GM19438 (cell line): ENCODE measurements at regions not wholly inside any gene's neighbourhood (a gene's known extent, or its start where the extent isn't known, plus 50 kb on each side); places are given as distances from the start of the nearest gene placed in this dataset.
"Not testable (repeated sequence)": the region's sequence is repeated elsewhere in the genome, so short reads cannot be mapped to it uniquely, and the experiment has no call there.

Experiments
- ATAC-seq: cut with Tn5 transposase; IDR thresholded peaks from one replicate; pipeline ENCODE4 v1.9.1; 2021; ENCODE audit warnings: low read depth; ENCODE audit not compliant: unreplicated experiment

DNA sequence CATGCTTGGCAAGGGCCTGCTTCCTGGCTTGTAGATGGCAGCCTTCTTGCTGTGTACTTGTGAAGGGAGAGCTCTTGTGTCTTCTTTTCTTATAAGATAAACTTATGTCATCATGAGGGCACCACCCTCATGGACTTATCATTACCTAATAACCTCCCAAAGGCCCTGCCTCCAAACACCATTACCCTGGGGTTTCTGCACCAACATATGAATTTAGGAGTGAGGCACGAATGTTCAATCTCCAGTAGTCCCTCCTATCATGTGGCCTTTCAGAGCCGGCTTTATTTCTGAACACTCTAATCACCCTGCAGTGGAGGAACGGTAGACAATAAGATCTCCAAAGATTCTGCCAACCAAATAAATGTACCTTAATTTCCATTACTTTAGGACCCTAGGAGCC, 144.3 kb downstream of the ABCC12 start:
- ATAC-seq = no peak

DNA sequence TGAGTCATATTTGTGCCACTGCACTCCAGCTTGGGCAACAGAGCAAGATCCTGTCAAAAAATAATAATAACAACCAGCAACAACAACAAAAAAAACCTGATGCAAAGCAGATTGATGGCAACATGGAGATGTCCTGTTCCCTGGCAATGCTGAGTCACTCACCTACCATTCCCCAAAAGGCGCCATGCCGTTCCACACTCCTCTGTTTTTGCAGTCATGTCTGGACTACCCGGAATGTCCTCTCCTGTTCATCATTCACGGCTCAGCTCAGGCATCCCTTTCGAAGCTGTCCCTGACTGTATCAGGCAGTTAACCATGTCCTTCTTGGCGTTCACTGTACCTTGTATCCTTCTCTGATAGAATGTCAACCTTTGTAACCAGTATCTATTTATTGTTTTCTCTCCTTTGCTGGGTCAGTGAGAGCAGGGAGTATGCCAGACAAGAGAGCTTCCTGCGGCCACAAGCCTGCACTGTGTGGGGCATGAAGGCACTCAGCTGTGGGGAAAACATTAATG, 147.7 kb downstream of the ABCC12 start:
- no peak for ATAC-seq

DNA sequence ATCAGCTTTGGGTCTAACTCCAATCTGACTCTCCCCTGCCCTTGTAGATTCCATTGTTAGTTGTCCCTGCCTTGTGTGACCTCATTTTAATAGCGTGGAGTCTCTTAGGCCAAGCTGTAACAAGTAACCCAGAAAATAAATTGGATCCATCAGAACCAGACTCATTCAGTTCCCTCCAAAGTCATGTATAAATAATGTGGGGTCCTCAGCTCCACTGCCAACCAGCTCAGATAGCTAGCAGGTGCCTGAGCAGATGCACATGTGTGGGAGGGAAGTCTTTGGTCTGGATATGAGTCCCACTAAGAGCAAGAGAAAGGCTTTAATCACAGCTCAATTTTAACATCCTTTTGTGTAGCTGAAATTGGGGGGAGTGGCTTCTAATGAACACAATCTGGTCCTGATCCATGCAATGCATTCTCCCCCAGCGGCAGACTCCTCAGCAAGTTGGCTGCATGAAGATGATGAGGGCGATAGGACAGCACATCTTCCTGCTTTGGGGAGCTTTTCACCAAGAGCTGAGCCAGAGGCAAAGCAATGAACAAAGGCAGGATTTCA, 151.6 kb downstream of the ABCC12 start:
- ATAC-seq = no peak

DNA sequence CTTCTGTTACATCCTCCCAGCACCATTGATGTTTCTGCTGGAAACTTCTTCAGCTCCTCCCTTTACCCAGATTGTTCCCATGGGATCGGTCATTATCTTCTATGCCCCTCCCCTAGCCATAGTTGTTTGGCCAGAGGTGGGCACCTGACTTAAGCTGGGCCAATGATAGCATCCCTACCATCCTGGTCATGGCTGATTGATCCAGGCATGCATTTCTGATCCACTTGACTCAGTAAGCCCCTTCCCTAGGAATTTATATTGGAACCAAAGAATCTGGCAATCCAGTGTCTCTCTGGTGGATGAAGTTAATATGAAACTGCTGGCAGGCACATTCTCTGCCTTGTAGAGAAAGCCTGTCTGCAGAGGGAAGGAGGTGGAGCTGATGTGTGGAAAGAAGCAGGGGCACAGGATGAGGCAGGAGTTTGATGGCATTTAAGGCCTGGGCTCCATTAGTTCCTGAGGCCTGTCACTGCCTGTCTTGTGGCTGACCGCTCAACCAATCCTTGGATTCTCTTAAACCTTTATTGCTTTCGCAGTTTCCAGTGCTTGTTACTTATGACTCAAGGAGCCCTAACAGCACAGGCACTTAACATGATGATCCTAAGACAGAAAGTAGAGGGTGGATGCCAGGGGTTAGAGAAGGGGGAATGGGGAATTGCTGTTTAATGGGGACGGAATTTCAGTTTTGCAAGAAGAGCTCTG, 152.4 kb downstream of the ABCC12 start:
- ATAC-seq = no peak

DNA sequence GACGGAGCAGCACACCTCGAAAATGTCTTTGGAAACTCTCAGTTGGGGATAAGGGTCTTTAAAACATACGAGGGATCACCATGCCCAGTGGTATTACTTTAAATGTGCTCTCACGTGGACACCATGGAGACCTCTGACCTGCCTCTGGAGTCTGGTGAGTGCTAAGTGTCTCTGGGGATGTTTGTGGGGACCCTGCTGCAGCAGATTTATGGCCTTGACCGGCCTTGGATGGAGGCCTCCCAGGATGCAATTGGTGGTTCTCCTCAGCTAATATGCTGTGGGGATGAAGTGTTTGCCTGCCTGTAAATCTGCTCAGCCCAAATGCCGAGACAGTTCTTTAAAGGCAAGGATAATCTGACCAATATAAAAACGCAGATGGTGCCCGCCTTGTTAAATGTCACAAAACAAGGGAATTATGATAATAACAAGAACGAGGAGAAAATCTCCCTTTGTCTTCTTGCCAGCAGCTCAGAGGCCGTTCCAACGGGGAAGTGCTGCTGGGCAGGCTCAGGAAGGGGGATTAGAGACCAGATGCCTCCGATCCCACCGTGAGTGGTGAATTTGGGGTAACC, 154.4 kb downstream of the ABCC12 start:
- no peak for ATAC-seq

DNA sequence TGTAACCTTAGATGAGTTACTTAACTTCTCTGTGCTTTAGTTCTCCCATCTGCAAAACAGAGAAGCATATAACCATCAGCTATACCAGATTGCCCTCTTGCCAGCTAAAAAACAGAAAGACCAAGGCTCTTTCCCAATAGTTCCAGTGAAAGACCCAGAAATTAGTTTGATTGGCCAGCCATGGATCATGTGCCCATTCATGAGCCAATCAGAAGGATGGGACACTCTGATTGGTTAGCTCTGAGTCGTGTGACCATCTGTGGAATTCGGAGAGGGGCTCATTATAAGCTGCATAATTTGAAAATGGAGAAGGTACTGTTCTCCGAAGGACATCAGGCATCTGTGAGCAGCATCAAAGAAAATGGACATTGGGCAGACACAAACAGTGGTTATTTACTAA, 155.2 kb downstream of the ABCC12 start:
- ATAC-seq = no peak

DNA sequence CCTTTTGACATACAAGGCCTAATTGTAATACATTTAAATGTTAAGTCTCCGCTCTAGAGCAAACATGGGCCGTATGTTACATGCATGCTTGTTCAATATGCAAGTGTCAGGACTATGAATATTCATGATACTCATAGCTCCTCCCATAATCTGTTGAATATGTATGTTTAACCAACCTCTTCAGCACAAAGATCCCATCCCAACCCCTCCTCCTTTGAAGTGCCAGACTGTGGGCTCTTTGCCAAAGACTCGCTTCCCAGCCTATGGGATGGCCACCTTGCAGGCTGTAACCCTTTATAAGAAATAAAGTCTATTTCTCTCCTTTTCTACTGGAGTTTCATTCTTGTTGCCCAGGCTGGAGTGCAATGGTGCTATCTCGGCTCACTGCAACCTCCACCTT, 156.2 kb downstream of the ABCC12 start:
- no peak for ATAC-seq

DNA sequence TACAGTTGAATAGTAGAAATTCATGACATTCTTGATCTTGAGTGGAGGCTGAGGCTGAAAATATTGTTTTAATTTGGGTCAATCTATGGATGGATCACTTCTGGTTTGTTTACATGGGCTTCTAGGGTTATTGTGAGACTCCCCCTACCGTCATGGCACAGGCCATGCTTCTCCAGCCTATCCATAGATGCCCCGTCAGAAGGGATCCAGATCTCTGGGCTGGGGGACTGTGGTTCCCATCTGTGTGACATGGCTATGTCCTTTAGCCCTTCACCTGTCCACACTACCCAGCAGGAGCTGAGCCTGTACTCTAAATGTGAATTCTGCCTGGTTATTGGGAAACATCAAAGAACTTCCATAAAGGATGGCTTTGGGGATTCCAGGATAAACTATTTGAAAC, 160.4 kb downstream of the ABCC12 start:
- no peak for ATAC-seq

DNA sequence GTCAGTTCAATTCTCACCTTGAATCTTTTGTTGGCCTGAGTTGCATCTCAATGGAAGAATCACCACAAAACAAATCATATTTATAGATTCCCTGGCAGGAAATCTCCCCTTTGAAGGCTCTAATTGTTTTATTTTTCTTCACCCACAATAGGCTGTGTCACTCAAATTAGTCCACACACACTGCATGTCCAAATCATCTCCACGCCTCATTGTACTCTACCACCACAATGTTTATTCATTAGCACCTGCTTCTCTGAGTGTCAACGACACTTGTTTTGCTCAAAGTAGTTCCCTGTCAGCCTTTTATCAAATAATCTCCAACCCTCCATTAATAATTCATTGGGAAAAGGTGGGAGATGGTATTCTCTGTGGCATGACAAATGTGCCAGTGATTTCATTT, 164.3 kb downstream of the ABCC12 start:
- ATAC-seq = no peak

DNA sequence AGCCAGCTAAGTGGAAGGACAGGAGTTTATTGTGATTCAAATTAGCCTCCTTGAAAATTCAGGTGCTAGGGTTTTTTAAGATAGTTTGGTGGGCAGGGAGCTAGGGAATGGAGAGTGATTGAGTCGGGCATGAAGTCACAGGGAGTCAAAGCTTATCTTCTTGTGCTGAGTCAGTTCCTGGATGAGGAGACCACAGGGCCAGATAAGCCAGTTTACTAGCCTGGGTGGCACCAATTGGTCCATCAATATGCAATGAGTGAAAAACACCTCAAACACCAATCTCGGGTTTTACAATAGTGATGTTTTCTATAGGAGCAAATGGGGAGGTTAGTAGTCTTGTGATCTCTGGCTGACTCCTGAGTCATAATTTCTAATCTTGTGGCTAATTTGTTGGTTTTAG, 165.1 kb downstream of the ABCC12 start:
- no peak for ATAC-seq

DNA sequence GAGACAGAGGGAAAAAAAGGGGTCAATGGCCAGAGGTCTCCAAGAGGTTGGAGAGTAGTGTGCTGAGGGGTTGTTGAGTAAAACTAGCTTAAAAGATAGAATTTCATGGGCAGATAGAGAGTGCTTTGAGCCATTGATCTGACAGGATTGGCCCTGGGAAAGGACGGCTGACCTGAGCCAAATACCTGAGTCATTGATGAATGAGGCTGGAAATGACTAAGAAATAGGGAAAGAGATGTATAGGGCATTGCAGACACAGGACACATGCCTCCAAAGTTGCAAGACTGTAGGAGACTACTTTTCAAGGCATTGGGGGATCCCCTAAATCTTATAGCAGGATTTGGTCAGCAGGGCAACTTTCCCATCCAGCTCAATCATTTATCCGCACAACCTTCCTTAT, 168.7 kb downstream of the ABCC12 start:
- ATAC-seq = no peak

DNA sequence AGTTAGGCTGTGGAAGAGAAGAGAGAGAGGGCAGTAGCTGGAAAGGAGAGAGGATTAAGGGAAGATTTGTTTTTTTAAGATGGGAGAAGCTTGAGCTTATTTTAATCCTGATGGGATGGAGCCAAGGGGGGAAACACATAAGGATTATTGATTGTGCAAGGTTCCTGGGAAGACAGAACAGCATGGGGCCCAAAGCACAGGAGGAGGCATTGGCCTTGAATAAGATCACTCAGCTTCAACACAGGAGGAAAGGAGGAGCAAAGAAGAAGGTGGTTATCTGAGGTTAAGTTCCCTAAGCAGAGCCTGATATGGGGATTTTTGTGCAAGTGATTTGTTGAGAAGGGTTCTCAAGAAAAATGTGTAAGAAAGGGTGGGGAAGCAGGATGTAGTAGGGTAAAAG, 169.8 kb downstream of the ABCC12 start:
- ATAC-seq = no peak

DNA sequence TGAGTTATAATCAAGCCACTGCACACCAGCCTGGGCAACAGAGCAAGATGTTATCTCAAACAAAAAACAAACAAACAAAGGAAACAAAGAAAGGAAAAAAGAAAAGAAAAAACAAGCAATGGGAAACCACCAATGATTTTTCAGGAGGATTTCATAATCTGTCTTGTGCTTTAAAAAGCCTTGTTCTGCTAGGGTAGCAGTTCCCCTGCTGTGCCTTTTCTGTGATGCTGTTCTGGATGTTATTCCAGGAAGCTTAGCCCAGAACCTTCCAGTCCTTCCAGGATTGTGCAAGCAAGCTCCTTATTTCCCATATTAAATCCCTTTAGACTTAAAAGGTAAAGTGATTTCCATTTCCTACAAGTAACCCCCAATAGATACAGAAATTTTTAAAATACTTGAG, 171.1 kb downstream of the ABCC12 start:
- ATAC-seq = no peak

DNA sequence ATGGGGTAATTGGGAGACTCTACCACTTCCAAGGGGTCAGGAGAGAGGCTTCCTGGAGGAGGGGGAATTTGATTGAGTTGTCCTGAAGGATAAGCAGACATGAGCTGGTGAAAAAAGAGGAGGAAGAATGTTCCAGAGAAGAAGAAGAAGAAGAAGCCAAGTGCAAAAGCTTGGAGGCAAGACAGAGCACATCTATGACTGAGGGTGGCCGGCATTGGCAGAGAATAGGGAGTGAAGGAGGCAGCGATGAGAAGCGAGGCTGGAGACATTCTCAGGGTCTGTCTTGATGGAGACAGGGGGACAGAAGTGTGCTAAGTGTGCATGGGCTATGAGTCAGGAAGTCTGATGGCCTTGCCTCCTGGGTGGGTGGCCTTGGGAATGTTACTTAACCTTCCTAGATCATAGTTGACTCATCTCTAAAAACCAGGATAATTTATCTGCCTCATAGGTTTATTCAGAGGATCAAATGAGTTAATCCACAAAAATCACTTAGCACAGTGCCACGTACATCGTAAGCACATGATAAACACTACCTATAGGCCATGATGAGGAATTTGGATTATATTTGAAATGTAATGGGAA, 171.7 kb downstream of the ABCC12 start:
- no peak for ATAC-seq

DNA sequence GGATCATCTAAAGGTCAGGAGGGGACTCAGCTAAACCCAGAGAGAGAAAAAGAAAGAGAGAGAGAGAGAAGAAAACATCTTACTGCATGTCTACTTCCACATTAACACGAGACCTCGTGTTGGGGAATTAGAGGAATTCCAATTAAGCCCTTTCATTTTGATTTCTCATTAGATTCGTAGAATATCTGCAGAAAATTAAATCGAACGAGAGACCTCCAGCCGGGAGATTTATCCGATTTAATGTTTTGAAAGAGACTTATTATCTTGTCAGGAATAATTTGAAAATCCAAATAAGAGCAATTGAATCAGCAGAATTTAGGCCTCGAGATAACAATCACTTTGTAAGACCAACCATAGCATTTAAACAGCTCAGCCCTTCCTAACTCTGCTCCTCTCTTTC, 175.6 kb downstream of the ABCC12 start:
- ATAC-seq = no peak

DNA sequence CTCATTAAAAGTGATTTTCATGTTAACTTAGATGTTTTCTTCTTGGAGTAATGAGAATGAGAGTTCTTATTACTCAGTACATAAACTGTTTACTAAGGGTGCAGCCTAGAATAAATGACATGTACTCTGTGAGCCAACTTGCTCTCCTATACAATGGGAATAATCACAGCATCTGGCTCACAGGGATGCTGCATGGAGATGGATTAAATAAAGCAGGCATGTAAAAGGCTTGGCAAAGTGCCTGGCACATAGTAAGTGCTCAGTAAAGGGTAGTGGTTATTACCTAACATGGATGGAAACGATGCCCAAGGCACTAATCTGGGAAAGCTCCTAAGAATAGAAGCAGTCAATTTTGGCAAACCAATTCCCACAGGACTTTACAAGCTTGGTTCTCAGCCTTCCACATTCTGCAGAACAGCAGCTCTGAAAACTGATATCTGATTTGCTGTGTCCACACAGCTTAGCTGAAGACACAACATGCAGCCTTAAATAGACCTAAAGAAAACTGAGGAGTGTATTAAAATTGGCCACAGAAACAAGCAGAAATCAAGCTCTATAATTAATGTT, 176.1 kb downstream of the ABCC12 start:
- ATAC-seq = no peak

DNA sequence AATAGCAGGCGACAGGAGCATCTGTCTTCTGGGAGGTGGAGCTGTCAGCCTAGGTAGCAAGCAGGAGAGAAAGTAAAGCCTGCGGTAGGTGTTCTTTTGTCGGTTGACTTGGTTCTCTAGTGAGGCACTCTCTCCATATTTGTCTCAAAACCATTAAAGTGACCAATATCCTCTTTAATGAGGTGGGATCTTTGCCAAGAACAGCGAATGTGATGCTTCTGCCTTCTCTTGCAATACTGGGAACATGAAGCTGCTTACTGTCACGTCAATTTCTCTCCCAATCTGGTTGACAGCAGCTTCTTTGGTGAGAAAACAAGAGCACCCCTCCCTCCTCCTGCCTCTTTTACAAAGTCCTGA, 176.7 kb downstream of the ABCC12 start:
- ATAC-seq = no peak

DNA sequence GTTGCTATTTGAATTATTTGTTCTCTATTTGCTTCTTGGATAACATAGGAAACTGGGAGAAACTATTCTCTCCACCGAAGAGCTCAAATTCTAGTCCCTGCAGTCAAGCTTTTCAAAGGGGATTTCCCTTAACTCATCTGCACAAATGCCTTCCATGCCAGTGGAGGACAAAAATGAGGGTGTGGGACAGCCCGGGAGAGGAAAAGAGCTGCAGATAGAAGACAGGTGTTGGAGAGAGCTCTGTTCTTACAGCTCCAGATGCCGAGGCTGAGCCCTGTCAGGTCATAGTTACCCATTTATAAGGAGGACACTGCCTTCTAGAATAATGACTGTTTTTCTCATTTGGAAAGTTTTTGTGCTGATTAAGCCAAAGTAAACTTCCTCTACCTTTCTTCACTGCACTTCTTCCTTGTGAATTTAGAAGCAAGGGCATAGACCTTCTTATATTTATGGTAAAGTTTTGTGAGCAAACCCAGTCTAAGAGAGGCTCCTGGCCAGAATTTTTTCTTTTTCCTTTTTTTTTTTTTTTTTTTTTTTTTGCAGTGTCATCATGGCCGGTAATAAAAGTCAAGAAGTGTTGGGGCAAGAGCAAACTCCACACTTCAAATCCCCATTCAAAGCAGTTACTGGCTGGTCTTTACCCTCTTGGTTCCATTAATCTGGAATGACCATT, 177.2 kb downstream of the ABCC12 start:
- no peak for ATAC-seq

DNA sequence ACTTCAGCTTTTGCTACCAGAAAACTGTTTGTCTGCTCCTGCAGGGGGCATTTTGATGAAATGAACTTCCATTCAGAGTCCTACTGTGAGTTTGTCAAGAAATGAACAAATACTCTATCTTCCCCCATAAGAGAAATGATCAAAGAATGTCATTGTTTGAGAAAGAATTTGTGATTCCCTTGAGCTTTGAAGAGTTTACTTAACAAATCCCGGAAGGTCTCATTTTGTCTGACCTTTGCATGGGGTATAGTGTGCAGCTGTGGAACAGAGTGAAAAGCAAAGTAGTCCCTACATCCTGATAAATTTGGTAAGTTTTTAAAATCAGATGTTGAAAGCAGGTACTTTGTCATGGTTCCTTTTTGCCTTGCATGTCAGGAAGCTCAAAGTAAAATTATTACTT, 178.0 kb downstream of the ABCC12 start:
- ATAC-seq = no peak

DNA sequence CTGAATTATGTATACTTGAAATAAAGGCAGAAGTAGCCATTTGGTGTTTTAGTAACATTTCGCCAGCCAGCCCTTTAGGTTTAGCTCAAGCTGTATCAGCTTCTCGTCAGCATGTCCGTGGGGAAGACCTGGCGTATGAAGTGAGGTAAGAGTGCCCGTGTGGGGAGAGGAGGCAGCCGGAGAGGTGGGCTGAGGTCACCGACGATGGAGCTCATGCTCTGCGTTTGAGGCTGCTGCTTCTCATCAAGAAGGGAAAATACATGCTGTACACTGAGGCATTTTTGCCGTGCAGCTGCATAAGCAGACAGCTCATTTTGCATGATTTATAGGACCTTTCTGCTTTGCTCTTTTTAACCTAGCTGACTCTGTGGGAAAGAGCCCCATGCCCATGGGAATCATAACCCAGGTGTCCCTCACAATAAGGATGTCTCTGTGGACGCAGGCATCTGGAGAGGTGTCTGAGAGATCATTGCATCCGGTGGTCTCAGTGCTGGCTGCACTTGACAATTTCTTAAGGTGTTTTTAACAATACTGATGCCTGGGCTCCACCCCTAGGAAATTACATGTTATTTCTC, 179.1 kb downstream of the ABCC12 start:
- no peak for ATAC-seq

DNA sequence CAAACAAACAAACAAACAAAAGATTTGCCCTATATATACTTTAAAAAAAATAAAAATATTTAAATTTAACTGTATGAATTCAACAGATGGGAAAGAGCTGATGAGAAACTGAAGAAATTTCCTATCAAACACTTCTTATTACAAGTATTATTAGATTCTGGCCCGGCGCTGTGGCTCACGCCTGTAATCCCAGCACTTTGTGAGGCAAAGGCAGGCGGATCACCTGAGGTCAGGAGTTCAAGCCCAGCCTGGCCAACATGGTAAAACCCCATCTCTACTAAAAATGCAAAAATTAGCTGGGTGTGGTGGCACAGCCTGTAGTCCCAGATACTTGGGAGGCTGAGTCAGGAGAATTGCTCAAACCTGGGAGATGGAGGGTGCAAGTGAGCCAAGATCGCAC, 180.8 kb downstream of the ABCC12 start:
- ATAC-seq = not testable (repeated sequence)
